Suppressor macrophage treated with lipopolysaccharide for 1 hour (primary cell): ENCODE measurements at regions not wholly inside any gene's neighbourhood (a gene's known extent, or its start where the extent isn't known, plus 50 kb on each side); places are given as distances from the start of the nearest gene placed in this dataset.

Source experiments
- DNase-seq, 3 donors: peaks; one replicate each; pipeline ENCODE4 v3.0.0-alpha.2; 2020 to 2022

DNA sequence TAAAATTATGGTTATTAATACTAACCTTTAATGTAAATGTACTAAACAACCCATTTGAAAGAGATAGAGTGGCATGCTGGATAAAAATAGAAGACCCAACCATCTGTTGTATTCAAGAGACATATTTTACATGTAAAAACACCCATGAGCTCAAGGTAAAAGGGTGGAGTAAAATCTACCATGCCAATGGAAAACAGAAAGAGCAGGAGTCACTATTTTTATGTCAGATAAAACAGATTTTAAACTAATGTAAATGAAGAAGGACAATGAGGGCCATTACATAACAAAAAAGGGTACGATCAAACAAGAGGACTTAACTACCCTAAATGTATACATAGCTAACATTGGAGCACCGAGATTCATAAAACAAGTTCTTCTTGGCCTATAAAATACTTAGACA lies 66.3 kb downstream of the ITM2A start:
- no peak for DNase-seq

DNA sequence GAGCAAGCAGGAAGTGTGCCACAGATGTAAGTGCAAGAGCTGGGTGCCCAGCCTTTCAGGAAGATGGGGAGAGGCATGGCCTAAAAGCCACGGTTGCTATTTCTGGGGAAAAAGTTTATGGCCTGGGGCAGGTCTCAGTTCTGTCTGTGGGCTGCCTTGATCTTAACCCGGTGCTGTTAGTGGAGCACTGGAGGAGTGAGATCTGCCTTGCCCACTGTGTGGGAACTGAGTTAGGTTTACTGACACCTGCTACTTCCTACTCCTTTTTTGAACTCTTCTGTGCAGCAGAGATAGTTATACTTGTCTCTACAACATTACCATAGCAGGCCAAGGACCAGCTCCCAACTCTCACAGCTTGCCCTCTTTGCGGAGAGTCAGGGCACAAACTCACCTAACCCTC lies 76.5 kb downstream of the ITM2A start:
- DNase-seq = no peak

DNA sequence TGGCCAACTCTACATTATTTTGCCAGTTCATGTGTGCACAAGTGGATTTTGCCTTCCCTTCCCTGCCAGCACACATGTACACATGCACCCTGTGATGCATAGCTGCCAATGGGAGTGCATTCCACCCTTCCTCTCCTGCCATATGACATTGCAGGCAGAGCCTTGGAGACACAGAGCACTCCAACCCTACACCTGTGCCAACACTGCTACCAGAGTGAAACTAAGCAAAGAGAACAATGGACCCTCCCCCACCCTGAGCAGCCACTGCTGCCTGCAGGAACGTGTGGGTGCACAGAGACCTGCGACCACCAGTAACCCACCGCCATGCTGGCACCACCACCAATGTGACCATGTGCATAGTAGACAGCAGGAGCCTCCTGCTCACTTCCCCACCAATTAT lies 78.4 kb downstream of the ITM2A start:
- no peak for DNase-seq

DNA sequence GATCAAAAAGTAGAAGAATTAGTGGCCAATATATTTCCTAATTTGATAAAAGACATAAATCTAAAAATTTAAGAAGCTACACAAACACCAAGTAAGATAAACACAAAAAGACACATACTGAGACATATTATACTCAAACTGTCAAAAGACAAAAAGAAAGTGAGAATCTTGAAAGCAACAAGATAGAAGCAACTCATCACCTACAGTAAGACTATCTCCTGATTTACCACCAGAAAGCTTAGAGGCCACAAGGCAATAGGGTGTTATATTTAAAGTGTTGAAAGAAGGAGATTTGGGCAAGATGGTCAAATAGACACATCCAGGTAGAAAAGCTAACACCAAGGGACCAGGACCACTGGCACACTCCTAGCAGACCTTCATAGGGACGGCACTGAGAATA lies 79.4 kb downstream of the ITM2A start:
- DNase-seq = no peak

DNA sequence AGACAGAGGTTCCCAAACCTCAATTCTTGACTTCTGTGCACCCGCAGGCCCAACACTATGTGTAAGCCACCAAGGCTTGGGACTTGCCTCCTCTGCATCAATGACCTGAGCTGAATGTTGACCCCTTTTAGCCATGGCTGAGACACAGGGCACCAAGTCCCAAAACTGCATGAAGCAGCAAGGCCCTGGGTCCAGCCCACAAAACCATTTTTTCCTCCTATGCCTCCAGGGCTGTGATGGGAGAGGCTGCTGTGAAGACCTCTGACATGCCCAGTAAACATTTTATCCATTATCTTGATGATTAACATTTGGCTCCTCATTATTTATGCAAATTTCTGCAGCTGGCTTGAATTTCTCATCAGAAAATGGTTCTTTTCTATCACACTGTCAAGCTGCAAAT lies 85.4 kb downstream of the ITM2A start:
- no peak for DNase-seq

DNA sequence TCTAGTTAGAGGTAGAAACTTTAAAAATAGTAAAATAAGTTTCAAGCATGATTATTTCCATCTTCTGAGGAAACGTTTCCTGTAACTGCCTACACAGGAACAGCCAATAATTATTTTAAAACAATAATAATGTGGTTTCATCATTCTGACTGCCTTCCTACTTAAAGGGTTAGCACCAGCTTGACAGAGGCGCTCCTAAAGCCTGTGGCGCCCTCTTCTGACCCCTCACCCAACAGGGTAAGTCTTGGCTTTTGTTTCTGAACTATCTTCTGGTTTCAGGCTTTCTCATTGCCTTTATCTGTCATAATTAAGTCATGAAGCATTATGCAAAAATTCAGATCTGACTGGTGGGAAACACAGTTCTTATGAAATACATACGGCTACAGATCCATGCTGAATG lies 96.7 kb downstream of the ITM2A start:
- peak; percentile 60 to 68 (median 62) for DNase-seq

DNA sequence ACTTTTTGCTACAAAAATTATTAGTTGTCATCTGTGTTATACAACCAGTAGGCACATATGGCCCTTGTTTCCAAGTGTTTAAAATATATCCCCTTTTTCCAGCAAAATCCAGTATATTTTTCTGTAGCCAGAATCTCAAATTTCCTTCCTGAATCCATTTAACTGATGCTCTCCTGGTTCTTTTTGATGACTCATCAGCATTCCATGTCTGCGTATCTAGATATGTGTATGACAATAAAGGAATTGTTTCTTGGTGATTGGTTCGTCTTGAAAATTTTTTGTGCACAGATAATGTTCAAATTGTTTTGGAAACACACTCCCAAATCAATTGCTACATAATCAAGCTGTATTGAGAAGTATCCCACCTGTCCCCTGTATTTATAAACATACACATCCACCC lies 98.3 kb downstream of the ITM2A start:
- DNase-seq = no peak

DNA sequence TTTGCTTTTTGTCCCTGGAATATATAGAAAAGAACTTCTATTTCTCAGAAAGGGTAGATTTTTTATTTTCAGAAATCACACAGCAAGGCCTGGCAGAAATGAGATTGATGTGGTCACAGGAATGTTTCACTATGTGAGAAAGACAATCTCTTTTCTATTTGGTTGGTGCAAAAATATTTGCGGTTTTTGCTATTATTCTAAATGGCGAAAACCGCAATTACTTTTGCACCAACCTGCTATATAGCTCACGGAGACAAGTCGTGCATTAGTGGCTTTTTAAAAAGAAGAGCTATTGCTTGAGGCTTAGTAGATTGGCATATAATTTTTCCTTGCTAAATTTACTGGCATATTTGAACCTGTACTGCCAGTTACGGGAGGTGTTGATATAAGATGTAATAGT lies 100.4 kb downstream of the ITM2A start:
- DNase-seq = no peak

DNA sequence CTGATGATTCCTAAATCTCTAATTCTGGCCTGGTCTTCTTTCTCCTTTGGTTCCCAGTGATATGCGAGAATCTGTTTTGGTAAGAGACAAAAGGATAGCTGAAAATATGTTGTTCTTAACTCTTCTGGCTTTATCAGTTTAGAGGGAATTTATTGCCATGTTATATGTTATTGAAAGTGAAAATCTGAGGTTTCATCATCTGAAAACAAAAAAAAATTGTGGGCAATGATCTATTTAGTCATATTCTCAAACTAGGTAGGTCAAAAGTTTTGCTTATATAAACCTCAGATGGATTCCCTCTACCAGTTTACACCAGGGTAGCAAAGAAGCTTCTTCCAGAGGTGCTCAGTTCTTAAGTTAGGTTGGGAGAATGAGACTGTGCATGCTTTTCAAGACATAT lies 103.6 kb downstream of the ITM2A start:
- no peak for DNase-seq

DNA sequence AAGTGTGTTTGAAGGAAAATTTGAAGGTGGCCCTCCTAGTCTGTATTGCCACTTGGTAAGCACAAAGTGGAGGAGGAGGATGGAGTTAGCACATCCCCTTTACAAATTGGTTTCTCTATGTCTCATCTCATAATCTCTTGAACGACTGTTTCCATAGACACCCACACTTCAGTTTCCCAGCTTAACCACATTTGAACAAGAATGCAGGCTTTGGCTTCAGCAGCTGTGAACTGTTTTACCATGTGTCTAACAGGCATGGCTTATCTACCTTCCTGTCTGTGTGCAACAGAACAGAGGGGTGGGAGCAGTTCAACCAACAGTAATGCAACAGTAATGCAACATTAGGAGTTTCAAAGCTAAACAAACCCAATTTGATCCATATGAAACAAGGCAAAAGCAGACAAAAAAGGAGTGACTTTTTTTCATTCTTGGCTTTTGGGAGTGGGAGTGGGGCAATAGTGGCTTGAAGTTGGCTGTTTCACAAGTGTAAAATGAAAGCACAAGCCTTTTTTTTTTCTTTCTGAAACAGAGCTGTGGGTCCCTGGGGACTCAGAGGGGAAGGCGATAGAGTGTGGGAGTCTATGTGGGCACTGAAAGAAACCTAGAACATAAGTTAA lies 108.0 kb downstream of the ITM2A start:
- peak; percentile 5 to 29 (median 18) for DNase-seq

DNA sequence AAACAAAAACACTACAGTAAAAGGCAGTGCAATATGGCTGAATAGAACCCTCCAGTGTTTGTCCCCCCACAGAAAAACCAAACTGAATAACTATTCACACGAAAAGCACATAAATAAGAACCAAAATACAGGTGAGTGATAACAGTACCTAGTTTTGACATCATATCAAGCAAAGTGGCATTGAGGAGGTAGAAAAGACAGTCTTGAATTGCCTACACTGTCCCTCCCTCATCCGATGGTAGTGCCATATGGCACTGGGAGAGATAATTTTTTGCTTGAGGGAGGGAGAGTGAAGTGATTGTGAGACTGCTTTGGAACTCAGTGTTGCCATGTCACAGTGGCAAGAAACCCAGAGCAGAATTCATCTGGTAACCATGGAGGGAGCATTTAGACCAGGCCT lies 99.2 kb downstream of the GPR174 start:
- no peak for DNase-seq

DNA sequence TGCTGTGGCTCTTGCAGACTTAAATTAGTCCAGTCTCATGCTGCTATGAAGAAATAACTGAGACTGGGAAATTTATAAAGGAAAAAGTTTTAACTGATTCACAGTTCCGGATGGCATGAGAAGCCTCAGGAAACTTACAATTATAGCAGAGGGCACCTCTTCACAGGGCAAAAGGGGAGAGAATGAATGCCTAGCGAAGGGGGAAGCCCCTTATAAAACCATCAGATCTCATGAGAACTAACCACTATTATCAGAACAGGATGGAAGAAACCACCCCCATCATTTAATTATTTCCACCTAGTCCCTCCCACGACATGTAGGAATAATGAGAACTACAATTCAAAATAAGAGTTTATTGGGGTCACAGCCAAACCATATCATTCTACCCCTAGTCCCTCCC lies 91.4 kb downstream of the GPR174 start:
- DNase-seq = no peak

DNA sequence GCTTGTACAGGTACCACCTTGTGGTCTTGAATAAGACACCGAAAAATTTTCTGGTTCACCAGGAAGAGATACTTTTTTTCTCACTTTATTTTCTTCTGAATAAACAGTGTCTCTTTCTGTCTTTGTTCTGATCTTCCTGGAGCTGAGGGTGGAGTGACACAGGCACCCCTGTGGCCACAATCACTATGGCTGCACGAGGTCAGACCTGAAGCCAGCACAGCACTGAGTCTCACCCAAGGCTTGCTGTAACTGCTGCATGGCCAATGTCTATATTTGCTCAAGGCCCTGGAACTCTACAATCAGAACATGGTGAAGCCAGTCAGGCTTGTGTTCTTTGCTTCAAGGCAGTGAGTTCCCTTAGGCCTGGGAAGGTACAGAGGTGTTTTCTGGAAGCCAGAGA lies 87.2 kb downstream of the GPR174 start:
- DNase-seq = no peak
